Activated CD8-positive, alpha-beta T cell treated with anti-CD3 and anti-CD28 coated beads for 36 hours (primary cell): ENCODE measurements at regions not wholly inside any gene's neighbourhood (a gene's known extent, or its start where the extent isn't known, plus 50 kb on each side); places are given as distances from the start of the nearest gene placed in this dataset.

Source experiments
- ATAC-seq: fragments of 200-7000 bp; cut with Tn5 transposase; one replicate; pipeline ENCODE4 v1.10.0; 2021; ENCODE audit warnings: mild to moderate bottlenecking, moderate library complexity
- CTCF ChIA-PET: fragments of 350-600 bp; sonication (Branson Sonifier 250); formaldehyde crosslinking; loops from one replicate; lab custom pipeline; 2021; ENCODE audit warnings: antibody characterized with exemption; lab: Charles Lee
- POLR2A ChIA-PET: fragments of 350-600 bp; sonication (Branson Sonifier 250); formaldehyde crosslinking; loops from one replicate; lab custom pipeline; 2021; ENCODE audit warnings: antibody characterized with exemption; lab: Charles Lee
- DNase-seq: peaks from one replicate; pipeline ENCODE4 v3.0.0-alpha.2; 2020
- H3K27ac Mint-ChIP-seq: one replicate; pipeline ENCODE4 v1.8.0; 2021; ENCODE audit warnings: mild to moderate bottlenecking, mixed read lengths
- H3K27me3 Mint-ChIP-seq: one replicate; pipeline ENCODE4 v1.8.0; 2021; ENCODE audit warnings: mixed read lengths
- H3K36me3 Mint-ChIP-seq: one replicate; pipeline ENCODE4 v1.8.0; 2021; ENCODE audit warnings: low read depth, mixed read lengths
- H3K4me1 Mint-ChIP-seq: one replicate; pipeline ENCODE4 v1.8.0; 2021; ENCODE audit warnings: low read depth, mixed read lengths
- H3K4me3 Mint-ChIP-seq: one replicate; pipeline ENCODE4 v1.8.0; 2021; ENCODE audit warnings: mild to moderate bottlenecking, moderate library complexity, mixed read lengths
- H3K9me3 Mint-ChIP-seq: one replicate; pipeline ENCODE4 v1.8.0; 2021; ENCODE audit warnings: mixed read lengths
- intact Hi-C: fragments of 100-400 bp; cut with micrococcal nuclease; formaldehyde crosslinking; loops from one replicate; pipeline ENCODE4 v1.10.0; 2022
- TF ChIP-seq, protein P1 (sequence below): fragments of 200-600 bp; IDR thresholded peaks from one replicate; pipeline ENCODE4 v1.8.0; 2022; ENCODE audit warnings: antibody characterized with exemption, mild to moderate bottlenecking

GRCh38 chr7:96422388-96422787 lies 100.5 kb upstream of the SLC25A13 start:
- intact Hi-C loops = no loop called here
- TF ChIP-seq, protein P1, sequence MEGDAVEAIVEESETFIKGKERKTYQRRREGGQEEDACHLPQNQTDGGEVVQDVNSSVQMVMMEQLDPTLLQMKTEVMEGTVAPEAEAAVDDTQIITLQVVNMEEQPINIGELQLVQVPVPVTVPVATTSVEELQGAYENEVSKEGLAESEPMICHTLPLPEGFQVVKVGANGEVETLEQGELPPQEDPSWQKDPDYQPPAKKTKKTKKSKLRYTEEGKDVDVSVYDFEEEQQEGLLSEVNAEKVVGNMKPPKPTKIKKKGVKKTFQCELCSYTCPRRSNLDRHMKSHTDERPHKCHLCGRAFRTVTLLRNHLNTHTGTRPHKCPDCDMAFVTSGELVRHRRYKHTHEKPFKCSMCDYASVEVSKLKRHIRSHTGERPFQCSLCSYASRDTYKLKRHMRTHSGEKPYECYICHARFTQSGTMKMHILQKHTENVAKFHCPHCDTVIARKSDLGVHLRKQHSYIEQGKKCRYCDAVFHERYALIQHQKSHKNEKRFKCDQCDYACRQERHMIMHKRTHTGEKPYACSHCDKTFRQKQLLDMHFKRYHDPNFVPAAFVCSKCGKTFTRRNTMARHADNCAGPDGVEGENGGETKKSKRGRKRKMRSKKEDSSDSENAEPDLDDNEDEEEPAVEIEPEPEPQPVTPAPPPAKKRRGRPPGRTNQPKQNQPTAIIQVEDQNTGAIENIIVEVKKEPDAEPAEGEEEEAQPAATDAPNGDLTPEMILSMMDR = no peak
- Mint-ChIP-seq H3K4me3 (no peak overlapping the region), H3K36me3 (no peaks in the 10 kb centered on the region), H3K27me3 (peaks cover 5% of the 10 kb centered on the region), H3K4me1 (no peaks in the 10 kb centered on the region), H3K9me3 (no peaks in the 10 kb centered on the region), H3K27ac (no peak overlapping the region)
- no peak for ATAC-seq
- DNase-seq = no peak
- POLR2A ChIA-PET = no interaction called here
- CTCF ChIA-PET = no interaction called here

- intact Hi-C loops = loop anchor here (5.0 kb wide), 1 partner anchor 609 kb away; no protein-coding TSS in a partner anchor
- Mint-ChIP-seq H3K27ac (no peak overlapping the region), H3K27me3 (peaks cover 10% of the 10 kb centered on the region), H3K4me1 (no peaks in the 10 kb centered on the region), H3K4me3 (no peak overlapping the region), H3K9me3 (no peaks in the 10 kb centered on the region), H3K36me3 (no peaks in the 10 kb centered on the region)
- CTCF ChIA-PET = no interaction called here
- DNase-seq (no peak), ATAC-seq (no peak)
- POLR2A ChIA-PET = no interaction called here
- TF ChIP-seq, protein P1 = no peak
These were observed 96.7 kb upstream of the SLC25A13 start for GRCh38 chr7:96418581-96418980.

DNA sequence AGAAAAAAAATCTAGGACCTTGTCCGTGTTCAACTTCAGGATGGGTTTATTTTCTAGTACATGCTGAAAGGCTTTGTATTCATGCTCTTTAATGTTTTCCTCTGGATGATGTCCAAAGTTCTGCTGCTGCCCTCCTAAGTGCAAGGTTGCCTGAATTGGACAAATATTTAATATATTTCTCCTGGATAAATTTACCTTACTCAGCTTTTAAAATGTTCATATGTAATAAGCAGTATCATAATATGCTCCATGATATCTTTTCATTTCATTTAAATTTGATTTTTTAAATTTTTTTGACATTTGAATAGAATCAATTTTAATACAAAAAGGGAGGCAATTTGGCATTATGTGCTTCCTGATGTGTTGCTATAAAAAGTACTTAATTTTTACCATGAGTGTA lies 95.9 kb upstream of the SLC25A13 start:
- Mint-ChIP-seq H3K36me3 (no peaks in the 10 kb centered on the region), H3K4me1 (no peaks in the 10 kb centered on the region), H3K9me3 (no peaks in the 10 kb centered on the region), H3K4me3 (no peak overlapping the region), H3K27ac (no peak overlapping the region), H3K27me3 (peaks cover 8% of the 10 kb centered on the region)
- ChIA-PET CTCF (no interaction called here), POLR2A (no interaction called here)
- DNase-seq (no peak), ATAC-seq (no peak)
- TF ChIP-seq, protein P1 = no peak
- intact Hi-C loops = loop anchor here (5.0 kb wide), 1 partner anchor 610 kb away; no protein-coding TSS in a partner anchor

- POLR2A ChIA-PET = no interaction called here
- intact Hi-C loops = loop anchor here (5.0 kb wide), 1 partner anchor 611 kb away; no protein-coding TSS in a partner anchor
- H3K4me3 Mint-ChIP-seq = no peak overlapping the region
- peaks cover 7% of the 10 kb centered on the region for H3K27me3 Mint-ChIP-seq
- CTCF ChIA-PET = no interaction called here
- H3K36me3 Mint-ChIP-seq = no peaks in the 10 kb centered on the region
- no peak overlapping the region for H3K27ac Mint-ChIP-seq
- DNase-seq (no peak), ATAC-seq (no peak)
- no peaks in the 10 kb centered on the region for H3K4me1 Mint-ChIP-seq
- no peaks in the 10 kb centered on the region for H3K9me3 Mint-ChIP-seq
- TF ChIP-seq, protein P1 = no peak
These were observed 94.7 kb upstream of the SLC25A13 start for GRCh38 chr7:96416599-96416998.

DNA sequence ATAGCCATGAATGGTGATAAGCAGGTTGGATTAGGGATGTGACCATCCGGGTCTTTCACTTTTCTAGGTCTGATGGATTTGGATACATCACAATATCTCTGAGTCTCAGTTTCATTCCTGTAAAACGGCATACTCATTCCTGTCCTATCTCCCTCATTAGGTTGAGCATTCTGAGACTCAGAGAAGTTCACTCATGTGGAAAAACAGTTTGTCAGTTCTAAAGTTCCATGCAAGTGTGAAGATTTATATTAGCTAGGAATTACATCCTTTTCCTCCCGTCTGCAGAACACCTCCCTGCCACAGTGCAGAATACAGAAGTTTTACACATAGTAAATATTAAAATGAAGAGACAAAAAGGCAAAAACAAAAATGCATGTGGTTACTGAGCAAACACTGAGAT lies 94.2 kb upstream of the SLC25A13 start:
- Mint-ChIP-seq H3K27ac (no peak overlapping the region), H3K9me3 (no peaks in the 10 kb centered on the region), H3K4me3 (no peak overlapping the region), H3K27me3 (peaks cover 7% of the 10 kb centered on the region), H3K4me1 (no peaks in the 10 kb centered on the region), H3K36me3 (no peaks in the 10 kb centered on the region)
- TF ChIP-seq, protein P1 = no peak
- ATAC-seq = no peak
- intact Hi-C loops = loop anchor here (5.0 kb wide), 1 partner anchor 611 kb away; no protein-coding TSS in a partner anchor
- DNase-seq = no peak
- POLR2A ChIA-PET = no interaction called here
- CTCF ChIA-PET = interaction anchor here (1.1 kb wide), 1 partner anchor 611 kb away, joined by 4 read pairs; no protein-coding TSS in a partner anchor
